Occipital lobe (tissue), 1 donor: ENCODE measurements at regions not wholly inside any gene's neighbourhood (a gene's known extent, or its start where the extent isn't known, plus 50 kb on each side); places are given as distances from the start of the nearest gene placed in this dataset.

Source experiments
- DNase-seq: peaks from one replicate; lab custom pipeline; 2025; lab: John Stamatoyannopoulos, UW

DNA sequence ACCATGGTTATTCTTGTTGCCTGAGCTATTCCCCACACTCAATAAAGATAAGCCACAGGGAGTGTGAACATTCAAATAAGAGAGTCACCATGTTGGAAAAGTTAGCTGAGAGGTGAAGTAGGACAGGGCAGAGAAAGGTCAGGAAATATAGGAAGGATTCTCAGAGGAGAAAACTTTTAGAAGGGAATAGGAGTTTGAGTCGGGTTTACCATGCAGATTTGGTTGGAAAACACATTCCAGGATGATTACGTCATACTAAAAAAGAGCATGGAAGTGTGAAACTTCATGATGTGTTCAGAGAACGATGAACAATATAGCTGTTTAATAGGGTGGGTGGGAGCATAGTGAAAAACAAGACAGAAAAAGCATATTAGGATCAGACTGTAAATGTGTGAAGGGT, 1125.3 kb upstream of the ADGRL2 start:
- no peak for DNase-seq

DNA sequence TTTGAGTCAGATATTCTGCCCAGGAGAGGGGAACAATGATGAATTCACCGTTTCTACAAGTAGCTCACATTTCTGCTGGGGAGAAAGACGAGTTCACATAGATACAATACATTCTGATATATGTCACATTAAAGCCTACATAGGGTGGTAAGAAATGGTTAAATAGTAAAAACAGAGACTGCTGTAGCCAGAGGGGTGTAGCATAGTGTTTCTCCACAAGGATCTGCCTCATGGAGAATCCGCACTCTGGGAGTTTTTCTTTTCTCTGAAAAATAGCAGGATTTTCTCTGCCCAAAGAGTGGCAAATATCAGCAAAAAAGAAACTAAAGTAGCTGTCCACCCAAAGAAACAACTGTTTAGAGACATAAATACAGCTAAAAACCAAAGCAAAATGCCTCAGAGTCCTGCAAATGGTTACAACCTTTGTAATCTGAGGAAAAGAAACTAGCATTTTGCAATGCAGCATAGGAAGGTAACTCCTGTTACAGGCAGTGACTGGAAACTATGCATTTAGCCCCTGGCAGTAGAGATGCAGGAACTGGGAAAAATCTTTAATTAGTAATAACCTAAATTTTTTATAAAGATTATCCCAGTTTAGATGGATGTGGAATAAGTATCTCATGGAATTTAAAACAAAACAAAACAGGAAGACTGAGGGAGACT, 1126.7 kb upstream of the ADGRL2 start:
- no peak for DNase-seq

DNA sequence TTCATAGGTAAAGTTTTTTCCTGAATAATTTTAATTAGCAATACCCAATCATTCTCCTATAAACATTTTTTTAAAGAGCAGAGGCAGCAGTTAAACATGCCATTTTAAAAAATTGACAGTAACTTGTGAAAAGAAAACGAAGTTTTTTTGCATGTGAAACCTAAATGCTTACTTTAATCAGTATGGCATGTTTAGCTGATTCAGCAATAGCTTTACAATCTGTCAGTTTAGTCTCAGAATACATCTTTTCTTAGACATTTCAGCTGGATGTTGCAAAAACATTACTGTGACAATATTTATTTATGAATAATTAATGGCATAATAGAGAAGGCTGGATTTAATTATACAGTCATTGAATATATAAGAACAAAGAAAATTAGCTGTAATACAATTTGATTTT, 1132.4 kb upstream of the ADGRL2 start:
- no peak for DNase-seq

DNA sequence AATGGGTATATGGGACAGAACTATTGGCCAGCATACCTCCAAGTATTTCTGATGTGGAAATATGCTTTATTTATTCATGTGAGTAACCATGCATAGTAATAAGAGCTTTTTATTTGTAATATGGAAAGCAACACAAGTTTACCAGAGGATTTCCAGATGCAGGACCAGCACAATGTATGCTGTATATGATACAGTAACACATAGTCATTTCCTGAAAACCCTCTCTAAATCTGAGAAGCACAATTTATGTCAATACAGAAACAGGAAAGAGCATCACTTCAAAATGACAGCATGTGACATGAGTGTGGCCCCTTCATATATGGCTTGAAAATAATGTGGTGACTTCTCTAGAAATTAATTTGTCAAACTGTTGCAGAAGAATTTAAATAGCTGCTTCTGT, 1134.7 kb upstream of the ADGRL2 start:
- no peak for DNase-seq

DNA sequence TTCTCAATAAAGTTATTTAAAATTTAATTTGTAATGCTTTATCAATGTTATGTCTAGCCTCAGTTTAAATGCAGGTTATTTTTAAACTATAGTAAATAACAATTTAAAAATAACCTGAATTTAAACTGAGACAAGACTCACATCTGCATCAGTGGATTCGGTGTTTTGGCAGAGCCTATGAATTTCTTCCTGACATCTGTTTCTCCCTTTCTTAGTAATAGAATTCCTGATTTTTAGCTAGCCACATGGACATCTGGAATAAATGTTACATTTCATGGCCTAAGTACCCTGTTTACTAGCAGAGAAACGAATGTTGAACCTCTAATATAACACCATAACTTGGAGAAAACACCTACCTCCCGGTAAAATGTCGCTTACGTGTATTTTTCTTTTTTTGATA, 1141.6 kb upstream of the ADGRL2 start:
- no peak for DNase-seq

DNA sequence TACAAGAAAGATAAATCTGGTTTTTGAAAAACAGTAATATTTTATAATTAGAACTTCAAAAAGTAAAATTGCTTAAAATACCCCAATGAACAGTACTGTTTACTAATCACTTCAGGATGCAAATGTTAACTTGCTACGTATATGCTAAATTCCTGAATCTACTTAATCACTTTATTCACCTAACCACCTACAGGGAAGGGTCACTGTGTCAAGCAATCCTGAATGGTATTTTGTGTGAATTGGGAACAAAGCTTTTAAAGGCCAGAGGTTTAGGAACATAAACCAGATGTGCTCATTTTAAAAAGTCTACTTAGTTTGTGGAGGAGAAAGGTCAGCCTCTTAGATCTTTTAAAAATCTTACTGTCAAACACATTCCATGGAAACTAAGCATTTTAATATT, 1143.0 kb upstream of the ADGRL2 start:
- no peak for DNase-seq

DNA sequence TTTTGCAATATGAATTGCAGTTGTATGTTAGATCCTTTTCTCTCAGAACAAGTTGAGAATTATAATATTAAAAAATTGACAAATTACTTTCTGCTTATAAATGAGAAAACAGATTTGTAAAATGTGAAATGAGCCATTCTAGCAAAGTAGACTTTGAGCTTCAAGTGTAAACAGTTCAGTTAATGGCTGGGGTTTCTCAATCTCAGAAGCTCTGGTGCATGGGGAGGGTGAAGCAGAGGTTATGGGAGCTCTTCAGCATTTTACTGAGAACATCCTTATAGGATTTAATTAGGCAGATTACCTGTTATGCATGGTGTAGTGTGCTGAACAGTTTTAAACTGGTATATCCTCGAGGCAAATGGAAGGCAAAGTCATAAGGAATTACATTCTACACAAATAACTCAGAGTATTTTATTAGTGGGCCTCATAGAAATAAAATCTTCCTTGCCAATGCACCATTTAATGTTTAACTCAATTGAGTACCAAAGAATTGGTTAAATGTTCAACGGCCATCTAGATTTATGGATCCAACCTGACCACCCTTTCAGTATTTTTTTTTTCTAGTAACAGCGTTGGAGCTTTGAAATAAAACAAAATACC, 1143.6 kb upstream of the ADGRL2 start:
- DNase-seq: no peak

DNA sequence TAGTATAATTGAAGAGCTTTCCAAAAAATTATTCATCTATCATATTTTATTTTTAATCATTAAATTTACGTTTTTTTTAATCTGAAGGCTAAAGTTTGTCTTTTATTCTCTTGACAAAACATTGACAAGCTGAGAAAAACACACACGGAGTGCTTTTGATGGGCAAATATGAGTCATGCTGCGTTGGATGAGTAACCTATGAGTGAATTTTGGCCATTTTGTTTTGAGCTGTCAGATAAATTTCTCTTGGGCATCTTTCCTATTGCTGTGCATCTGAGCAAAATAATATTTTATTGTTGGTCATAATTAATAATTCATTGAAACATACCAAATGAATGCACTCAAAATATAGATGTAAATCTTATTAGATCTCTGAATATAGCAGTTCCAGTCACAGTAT, 1144.1 kb upstream of the ADGRL2 start:
- DNase-seq: no peak

DNA sequence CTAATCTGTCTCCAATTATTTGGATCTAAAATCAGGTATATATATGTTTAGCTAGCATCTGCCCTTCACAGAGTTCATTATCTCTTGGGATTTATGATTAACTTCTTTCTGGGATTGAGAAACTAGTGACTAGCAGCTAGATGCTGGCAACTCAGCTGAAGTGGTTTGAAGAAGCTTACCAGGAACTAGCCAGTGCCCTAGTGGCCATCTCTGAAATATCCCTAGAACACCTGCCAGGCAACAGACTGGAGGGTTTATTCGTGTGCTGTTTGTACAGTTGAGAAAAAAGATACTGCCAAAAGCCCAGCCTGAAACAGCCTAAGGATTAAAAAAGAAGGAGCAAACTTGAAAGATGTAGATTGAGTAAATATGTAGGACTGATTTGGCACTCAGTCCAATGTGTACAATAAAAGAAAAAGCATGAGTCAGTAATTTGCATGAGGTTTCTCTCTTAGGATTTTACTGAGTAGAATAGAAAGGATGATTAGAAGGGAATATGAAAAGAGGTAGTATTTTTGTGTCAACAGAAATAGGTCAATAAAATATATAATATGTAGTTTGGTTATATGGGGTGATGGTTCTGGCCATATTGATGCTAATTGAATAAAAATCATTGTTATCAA, 1144.6 kb upstream of the ADGRL2 start:
- DNase-seq: no peak

DNA sequence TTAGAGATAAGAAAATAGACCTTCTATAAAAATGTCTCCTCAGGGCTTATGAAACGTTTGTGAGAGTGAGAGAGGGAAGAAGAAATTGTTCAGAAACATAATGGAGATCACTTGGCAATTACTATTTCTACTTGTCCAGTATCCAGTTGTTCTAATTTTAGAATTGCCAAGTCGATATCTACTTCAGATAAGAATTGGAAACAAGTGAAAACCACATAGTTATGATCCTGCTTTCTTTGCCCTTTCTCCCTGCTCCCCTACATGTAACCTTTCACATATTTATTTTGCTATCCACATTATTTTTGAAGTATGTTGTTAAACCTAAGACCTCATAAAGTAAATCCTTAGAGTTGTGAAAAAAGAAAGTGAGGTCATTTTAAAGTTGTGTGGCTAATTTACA, 1154.7 kb upstream of the ADGRL2 start:
- no peak for DNase-seq

DNA sequence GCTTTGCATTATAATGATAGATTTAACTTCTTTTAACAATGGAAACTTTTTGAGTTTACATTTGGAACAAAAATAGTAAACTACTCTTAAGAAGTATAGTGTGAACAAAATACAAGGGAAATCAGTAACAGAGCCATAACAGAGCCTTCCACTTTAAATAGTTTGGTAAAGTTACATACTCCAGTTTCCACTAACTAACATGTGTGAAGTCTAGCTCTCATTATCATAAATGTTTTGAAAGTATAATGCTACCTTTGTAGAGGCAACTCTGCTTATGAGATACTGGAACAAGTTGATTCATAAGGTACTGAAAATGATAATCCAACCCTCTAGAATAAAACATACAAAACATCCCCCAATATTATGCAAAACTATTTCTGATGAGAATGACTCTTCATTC, 1155.1 kb upstream of the ADGRL2 start:
- no peak for DNase-seq

DNA sequence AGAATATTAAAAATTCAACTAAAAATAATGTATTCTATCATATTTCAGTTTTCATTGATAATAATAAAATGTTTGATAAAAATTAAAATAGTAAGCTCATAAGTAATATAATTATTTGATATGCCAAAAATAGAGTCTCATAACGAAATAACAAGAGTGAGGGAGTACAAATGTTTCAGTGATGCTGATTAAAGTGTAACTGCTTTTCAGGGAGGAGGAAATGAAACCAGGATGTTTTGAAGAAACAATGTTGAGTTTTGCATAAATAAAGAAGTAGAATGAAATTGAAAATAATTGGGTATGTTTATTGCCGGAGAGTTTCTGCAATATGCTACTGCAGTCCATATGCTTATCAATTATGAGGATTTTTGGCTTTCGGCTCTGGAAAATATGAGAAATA, 1159.8 kb upstream of the ADGRL2 start:
- DNase-seq: no peak

DNA sequence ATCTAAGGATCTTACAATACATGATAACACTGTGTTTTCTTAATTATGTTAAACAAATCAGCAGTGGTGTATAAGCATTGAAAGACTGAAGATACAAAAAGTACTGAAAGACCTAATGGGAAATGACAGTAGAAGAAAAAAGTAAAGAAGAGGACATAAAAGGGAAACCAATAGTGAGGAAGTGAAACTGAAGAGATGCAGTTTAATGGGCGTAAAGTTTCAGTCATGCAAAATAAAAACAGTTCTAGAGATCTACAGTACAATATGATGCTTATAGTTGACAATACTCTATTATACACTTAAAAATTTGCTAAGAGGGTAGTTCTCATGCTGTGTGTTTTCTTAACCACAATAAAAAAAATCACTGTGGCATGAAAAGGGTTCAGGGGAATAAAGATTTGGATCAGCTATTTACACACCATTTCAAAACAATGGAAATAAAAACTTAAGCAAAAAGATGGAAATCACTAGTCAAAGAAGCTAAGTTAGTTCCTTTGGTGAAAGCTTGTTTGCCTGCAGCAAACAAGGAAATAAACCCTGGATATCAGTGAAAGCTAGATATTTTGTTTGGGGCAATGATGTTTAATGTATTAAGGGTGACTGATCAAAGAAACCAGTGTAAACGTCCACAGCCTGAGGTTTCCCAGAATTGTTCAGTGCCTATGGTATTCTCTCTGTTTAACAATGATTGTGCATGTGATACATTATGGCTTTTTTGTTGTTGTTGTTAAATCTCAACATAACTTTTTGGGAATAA, 1160.8 kb upstream of the ADGRL2 start:
- DNase-seq: no peak

DNA sequence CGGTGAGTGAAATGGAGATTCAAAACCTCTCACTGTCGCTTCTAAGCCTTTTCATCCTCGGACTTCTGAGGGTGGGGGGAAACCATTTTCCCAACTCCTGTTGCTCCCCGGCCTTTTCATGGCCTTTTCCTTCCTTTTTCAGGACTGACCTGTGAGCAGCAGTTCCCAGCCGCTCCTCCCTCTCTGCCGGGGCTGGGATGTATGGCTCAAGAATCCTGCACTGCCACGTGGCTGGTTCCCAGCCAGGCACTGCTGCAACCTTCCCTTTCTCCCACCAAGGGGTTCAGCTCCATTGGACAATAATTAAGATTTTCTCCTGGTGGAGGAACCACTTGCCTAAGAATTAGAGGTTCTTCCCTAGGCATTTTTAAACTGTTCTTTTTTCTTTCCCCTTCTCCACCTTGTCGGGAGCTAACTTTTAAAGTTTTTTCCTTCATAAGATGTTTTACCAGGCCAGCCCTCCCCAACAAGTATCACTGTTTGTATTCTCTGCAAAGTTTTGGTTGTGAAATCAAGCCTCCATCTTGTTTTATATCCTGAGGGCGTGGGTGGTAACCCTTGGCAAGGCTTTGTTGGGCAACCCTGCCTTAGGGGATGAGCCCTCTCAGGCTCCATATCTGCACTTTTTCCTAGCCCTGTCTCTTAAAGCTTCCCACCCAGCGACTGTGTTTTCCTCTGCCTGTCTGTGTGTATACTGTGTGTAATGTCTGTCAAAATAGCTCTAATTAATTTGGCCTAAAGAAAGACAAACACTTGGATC, 1166.6 kb upstream of the ADGRL2 start:
- no peak for DNase-seq

DNA sequence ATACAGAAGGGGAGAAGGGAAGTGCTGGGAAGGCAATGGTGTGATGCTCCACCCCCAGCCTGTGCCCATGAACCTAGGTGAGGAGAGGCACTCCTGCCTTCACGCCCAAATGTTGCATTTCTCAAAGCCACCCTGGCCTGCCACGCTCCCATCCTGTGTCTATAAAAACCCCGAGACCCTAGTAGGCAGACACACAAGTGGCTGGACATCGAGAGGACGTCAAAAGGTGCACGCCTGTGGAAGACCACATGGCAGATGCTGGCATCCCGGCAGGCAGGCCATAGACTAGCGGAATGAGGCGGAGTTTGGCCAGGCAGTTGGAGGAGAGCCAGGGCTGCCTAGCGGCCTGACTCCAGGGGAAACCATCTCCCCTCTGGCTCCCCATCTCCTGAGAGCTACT, 1168.5 kb upstream of the ADGRL2 start:
- no peak for DNase-seq

DNA sequence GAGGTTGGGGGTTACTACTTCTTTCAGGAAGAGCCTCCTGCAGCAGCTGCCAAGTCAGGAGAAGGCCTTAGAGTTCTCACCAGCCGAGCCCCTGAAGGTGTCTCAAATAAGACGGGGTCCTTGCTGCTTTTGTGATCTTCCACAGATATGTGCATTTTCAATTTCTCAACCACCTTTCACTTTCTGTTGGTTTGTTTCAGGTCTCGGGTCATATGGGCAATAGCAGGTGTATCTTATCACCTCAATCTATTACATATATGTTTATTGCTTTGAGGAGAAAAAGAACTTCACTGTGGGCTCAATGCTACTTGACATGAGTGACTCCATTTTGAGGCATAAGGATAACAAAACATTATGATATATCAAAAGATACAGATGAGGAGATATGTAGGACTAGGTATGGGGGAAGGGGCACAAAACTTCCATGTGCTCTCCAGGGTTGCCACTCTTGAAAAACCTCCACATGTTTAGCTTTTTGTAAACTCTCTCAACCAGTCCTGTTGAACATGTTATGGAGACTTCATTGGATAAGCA, 1171.4 kb upstream of the ADGRL2 start:
- no peak for DNase-seq

DNA sequence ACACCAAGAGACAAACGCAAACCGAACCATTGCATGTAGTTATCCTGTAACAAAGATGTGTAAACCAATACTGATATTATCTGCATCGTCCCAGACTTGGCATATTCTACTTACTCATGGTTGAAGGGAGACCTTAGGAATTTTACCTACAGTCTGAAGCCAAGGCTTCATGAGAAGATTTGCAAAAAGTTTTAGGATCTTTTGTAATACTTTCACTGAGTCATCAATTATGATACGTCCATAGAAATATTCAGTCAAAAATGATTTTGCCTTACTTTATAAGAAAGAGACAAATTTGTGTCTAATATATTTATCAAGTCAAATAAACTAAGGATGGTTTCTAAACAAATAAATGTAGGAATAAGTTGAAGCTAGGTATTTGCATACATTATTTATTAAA, 1176.1 kb upstream of the ADGRL2 start:
- no peak for DNase-seq

DNA sequence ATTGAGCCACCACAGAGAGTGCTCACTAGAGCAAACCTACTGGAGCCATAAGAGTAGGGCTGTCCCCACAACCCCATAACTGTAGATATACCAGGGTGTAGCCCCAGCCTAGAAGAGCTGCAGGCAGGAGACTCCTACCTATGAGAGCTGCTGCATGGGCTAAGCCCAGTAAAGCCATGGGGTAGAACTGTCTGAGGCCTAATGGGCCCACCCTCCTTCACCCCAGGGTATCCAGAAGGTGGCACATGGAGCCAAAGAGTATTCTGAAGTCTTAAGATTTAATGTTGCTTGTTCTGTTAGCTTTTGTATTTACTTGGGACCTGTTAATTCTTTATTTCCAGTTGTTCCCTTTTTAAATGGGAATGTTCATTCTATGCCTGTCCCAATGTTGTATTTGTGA, 1193.7 kb upstream of the ADGRL2 start:
- no peak for DNase-seq

DNA sequence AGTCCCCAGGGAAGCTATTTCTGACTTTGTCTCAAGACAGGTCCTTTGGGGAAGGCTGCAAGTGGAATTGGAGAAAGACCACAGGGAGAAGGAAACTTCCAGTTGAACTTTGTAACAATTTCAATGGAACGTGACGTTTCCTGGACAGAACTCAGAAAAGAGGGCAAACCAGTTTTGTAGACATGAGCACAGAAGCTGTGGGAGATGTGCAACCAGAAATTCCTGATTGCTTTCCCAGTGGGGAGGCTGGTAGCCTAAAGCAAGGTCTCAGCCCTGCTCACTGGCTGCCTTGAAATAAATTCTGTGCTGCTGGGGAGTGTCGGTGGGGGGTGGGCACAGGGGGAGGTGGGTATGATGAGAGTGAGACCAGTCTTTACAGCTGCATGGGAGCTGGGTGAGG, 1206.7 kb upstream of the ADGRL2 start:
- no peak for DNase-seq

DNA sequence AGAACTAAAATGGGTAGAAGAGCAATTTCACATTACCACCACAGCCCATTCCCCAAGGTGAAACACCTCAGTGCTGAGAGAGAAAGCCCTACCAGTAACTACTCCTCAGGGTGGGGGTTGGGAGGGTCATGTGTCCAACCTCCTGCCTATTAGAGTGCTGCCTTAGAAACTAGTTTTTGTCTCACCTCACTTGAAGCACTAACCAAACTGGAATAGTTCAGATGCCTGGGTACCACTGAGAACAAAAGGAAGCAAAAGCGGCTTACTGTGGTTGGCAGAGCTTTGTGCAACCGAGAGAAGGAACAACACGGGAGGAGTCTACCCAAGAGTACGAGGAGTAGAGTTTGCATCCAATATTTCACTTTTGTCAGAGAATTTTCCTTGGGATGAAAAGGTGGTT, 1207.5 kb upstream of the ADGRL2 start:
- DNase-seq: no peak

DNA sequence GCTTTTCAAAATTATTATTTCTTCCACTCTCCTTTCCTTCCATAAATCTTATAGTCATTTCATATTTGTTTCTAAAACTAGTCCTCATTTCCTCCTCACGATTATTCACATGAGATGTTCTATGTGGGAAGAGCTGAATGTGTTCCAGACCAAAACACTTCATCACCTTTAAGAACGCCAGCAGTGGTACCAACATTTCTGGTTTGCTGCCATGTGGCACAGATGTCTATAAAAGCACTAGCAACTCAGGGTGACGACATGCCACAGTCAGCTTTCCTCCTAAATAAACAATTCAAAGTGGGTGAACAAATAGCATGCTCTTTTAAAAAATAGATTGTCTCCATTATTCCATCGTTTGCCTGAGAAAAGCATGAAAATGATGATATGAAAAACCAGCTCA, 1217.8 kb upstream of the ADGRL2 start:
- peak; percentile 17 for DNase-seq

DNA sequence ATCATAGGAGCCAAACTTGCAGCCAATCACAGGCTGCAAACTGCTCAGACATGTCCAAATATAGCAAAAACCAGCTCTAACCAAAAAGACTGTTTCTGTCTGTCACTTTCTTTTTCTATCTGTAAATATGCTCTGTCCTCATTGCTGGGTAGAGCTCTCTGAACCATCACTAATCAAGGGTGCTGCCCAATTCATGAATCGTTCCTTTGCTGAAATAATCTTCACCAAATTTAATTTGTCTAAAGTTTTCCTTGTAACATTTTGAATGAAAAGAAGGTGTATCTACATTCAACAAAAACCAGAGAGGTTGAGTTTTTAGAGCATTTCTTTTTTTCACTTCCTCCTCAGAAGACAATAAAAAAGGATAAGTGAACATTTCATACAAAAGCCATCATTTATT, 1221.7 kb upstream of the ADGRL2 start:
- no peak for DNase-seq
